PC-9 (cell line): ENCODE measurements at regions not wholly inside any gene's neighbourhood (a gene's known extent, or its start where the extent isn't known, plus 50 kb on each side); places are given as distances from the start of the nearest gene placed in this dataset.

Experiments used
- CTCF ChIP-seq: fragments of 200-600 bp; sonication (generic); conservative IDR thresholded peaks from 2 replicates; pipeline ENCODE4 v1.6.1; 2017; ENCODE audit warnings: mixed run types, antibody characterized with exemption, mild to moderate bottlenecking, moderate library complexity
- EZH2 ChIP-seq: fragments of 200-600 bp; sonication (generic); IDR thresholded peaks from 2 replicates; pipeline ENCODE4 v1.8.0; 2017; ENCODE audit warnings: antibody characterized with exemption, low read depth

DNA sequence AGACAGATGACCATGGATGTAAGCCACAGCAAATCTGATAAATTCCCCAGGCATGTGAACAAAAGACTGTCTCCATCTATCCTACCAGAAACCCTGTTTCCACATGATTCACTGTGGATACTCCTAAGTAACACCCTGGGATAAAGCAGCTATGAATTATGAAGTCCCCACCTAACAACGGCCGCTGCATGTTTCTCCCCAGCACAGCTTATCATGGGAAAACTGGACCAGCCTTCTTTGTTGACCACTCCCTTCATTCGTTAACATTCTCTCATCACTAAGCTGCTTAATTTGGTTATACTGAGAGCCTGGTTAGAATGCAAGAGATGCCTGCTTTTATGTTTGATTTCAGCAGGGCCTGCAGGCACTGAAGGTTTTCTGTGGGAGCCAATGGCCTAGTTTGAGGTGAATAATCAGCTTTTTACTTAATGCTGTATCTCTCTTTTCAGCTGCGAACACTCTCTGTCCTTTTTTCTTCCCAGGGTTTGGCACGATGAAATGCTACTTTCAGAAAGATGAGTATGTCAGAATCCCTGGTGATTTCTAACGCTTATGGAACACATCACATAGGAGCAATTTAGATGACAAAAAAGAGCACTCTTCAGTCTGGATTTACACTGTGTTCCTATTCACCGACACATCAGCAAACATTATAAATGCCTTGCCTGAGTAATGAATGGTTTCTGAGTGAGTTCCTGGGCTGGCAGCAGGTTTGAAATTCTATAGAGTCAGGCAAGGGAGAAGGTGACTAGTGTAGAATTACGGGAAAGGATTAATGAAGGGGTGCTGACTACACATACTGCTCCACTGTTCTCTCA is 318.4 kb upstream of the ZNF608 start:
- TF ChIP-seq CTCF: no peak
- TF ChIP-seq EZH2: no peak
